ENCODE measurements at regions not wholly inside any gene's neighbourhood (a gene's known extent, or its start where the extent isn't known, plus 50 kb on each side); places are given as distances from the start of the nearest gene placed in this dataset.

DNA sequence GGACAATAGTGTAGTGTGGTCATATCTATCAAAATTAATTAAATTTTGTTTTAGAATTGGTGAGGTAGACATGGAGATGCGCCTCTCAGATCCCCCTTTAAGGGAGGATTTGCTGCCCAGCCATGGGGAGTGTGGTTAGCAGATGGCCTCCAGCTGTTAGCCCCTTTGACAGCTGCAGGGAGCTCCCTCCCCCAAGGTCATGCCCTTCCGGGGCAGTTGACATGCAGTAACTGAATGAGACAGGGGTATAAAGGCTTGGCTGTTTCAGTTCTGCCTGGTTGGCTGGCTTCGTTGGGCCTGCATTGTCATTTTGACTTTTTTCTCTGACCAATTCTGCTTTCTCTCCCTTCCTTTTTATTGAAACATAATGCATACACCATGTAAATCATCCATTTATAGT, 291.5 kb upstream of the SRRM4 start (continued):
- TF ChIP-seq, protein P1, sequence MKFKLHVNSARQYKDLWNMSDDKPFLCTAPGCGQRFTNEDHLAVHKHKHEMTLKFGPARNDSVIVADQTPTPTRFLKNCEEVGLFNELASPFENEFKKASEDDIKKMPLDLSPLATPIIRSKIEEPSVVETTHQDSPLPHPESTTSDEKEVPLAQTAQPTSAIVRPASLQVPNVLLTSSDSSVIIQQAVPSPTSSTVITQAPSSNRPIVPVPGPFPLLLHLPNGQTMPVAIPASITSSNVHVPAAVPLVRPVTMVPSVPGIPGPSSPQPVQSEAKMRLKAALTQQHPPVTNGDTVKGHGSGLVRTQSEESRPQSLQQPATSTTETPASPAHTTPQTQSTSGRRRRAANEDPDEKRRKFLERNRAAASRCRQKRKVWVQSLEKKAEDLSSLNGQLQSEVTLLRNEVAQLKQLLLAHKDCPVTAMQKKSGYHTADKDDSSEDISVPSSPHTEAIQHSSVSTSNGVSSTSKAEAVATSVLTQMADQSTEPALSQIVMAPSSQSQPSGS (IDR thresholded peaks at IDR 0.05; ENCODE audit: low read length): no peak
- TF ChIP-seq NRF1 (IDR thresholded peaks at IDR 0.05; ENCODE audit: low read depth, low read length): no peak
- TF ChIP-seq TAF7 (optimal IDR thresholded peaks at IDR 0.05; ENCODE audit: borderline replicate concordance, low read depth, low read length): no peak
- TF ChIP-seq RBBP5 (IDR thresholded peaks at IDR 0.05; ENCODE audit: borderline replicate concordance, low read depth, low read length): no peak
- no peak for TF ChIP-seq HDAC6 (IDR thresholded peaks at IDR 0.05; ENCODE audit: low read depth, low read length)
